CD4-positive, alpha-beta T cell (primary cell): ENCODE measurements at regions not wholly inside any gene's neighbourhood (a gene's known extent, or its start where the extent isn't known, plus 50 kb on each side); places are given as distances from the start of the nearest gene placed in this dataset.

ENCODE experiments used
- ATAC-seq: fragments of 200-7000 bp; cut with Tn5 transposase; one replicate; pipeline ENCODE4 v1.10.0; 2022; ENCODE audit warnings: mild to moderate bottlenecking; ENCODE audit not compliant: poor library complexity
- CTCF ChIA-PET: fragments of 350-600 bp; sonication (Branson Sonifier 250); formaldehyde crosslinking; loops from one replicate; lab custom pipeline; 2021; ENCODE audit warnings: antibody characterized with exemption, inconsistent platforms; lab: Charles Lee
- POLR2A ChIA-PET: fragments of 350-600 bp; sonication (Branson Sonifier 250); formaldehyde crosslinking; loops from one replicate; lab custom pipeline; 2021; ENCODE audit warnings: antibody characterized with exemption, inconsistent platforms; lab: Charles Lee
- DNase-seq, 14 experiments: peaks; one replicate each; pipeline ENCODE4 v3.0.0-alpha.2; 2013 to 2020; ENCODE audit warnings: mixed read lengths in 2 of 14
- H3K27ac ChIP-seq, 2 donors: one replicate each; pipeline versions ENCODE4 v1.5.1 to v1.7.0; 2013; ENCODE audit warnings: low read length in 2 of 2, low read depth in 1 of 2, mild to moderate bottlenecking in 1 of 2
- H3K27me3 ChIP-seq, 2 experiments: 1 replicate in 1 of 2; 2 replicates in 1 of 2; pipeline versions ENCODE4 v1.6.1 to v1.7.0; 2013; ENCODE audit warnings: low read length in 2 of 2, control low read depth in 1 of 2, mild to moderate bottlenecking in 1 of 2, moderate library complexity in 1 of 2; ENCODE audit not compliant: insufficient read depth in 2 of 2, control insufficient read depth in 1 of 2
- H3K36me3 ChIP-seq: one replicate; pipeline ENCODE4 v1.6.1; 2013; ENCODE audit warnings: low read length, control low read depth; ENCODE audit not compliant: insufficient read depth
- H3K4me1 ChIP-seq: one replicate; pipeline ENCODE4 v1.6.1; 2013; ENCODE audit warnings: low read length, control low read depth; ENCODE audit not compliant: insufficient read depth
- H3K4me3 ChIP-seq: one replicate; pipeline ENCODE4 v1.5.1; 2013; ENCODE audit warnings: mild to moderate bottlenecking, low read length, moderate library complexity
- H3K9me3 ChIP-seq, 2 experiments: 1 replicate in 1 of 2; 2 replicates in 1 of 2; pipeline versions ENCODE4 v1.6.1 to v1.7.0; 2013; ENCODE audit warnings: low read length in 2 of 2, mild to moderate bottlenecking in 2 of 2, control low read depth in 1 of 2, moderate library complexity in 1 of 2; ENCODE audit not compliant: control insufficient read depth in 1 of 2, insufficient read depth in 1 of 2
- H3K27ac Mint-ChIP-seq: one replicate; pipeline ENCODE4 v1.8.0; 2020; ENCODE audit warnings: mixed read lengths
- H3K27me3 Mint-ChIP-seq: one replicate; pipeline ENCODE4 v1.8.0; 2021; ENCODE audit warnings: mixed read lengths
- H3K36me3 Mint-ChIP-seq: one replicate; pipeline ENCODE4 v1.8.0; 2021; ENCODE audit warnings: low read depth, mixed read lengths
- H3K4me1 Mint-ChIP-seq: one replicate; pipeline ENCODE4 v1.8.0; 2021; ENCODE audit warnings: low read depth, mixed read lengths
- H3K4me3 Mint-ChIP-seq: one replicate; pipeline ENCODE4 v1.8.0; 2020; ENCODE audit warnings: mild to moderate bottlenecking, mixed read lengths
- H3K9me3 Mint-ChIP-seq: one replicate; pipeline ENCODE4 v1.8.0; 2020; ENCODE audit warnings: mixed read lengths
- CTCF ChIP-seq: fragments of 200-600 bp; IDR thresholded peaks from one replicate; pipeline ENCODE4 v1.8.0; 2022; ENCODE audit warnings: antibody characterized with exemption, mild to moderate bottlenecking
- intact Hi-C, 2 experiments: fragments of 100-400 bp; cut with DNase I in 1 of 2; cut with micrococcal nuclease in 1 of 2; formaldehyde crosslinking; loops; one replicate each; pipeline versions ENCODE4 v1.15.1 to v1.9.0; 2023 to 2025; cut with DNase I, micrococcal nuclease

DNA sequence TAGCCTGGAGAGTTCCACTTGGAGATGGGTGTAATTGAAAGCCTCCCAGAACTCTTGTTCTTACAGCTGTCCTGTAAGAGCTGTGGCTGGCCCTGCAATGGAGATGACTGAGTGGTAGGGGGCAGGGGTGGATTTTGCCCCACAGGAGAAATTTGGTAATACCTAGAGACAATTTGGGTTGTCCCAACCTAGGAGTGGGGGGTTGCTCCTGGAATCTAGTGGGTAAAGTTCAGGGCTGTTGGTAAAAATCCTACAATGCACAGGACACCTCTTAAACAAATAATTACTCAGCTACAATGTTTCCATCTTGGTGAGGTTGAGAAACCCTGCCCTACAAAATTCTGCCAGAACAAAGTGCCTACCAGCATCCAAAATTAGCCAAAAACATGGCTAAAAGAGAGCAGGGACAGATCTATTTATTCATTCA, 181.1 kb upstream of the SH3BP4 start:
- no peak for TF ChIP-seq CTCF
- ATAC-seq (no peak), DNase-seq (no peak)
- H3K27me3 Mint-ChIP-seq, result peaks cover 33% of the 10 kb centered on the region
- no peaks in the 10 kb centered on the region for H3K9me3 ChIP-seq
- no peak overlapping the region for H3K4me3 ChIP-seq
- H3K27ac ChIP-seq, result no peak overlapping the region
- H3K4me1 ChIP-seq, result no peaks in the 10 kb centered on the region
- H3K27ac Mint-ChIP-seq, result no peak overlapping the region
- no peaks in the 10 kb centered on the region for H3K4me1 Mint-ChIP-seq
- H3K27me3 ChIP-seq, result peaks cover 0 to 8% of the 10 kb centered on the region in 2 experiments
- POLR2A ChIA-PET, result no interaction called here
- intact Hi-C loops, result no loop called here
- CTCF ChIA-PET, result no interaction called here
- H3K36me3 Mint-ChIP-seq, result no peaks in the 10 kb centered on the region
- no peak overlapping the region for H3K4me3 Mint-ChIP-seq
- H3K9me3 Mint-ChIP-seq, result no peaks in the 10 kb centered on the region
- H3K36me3 ChIP-seq, result no peaks in the 10 kb centered on the region

DNA sequence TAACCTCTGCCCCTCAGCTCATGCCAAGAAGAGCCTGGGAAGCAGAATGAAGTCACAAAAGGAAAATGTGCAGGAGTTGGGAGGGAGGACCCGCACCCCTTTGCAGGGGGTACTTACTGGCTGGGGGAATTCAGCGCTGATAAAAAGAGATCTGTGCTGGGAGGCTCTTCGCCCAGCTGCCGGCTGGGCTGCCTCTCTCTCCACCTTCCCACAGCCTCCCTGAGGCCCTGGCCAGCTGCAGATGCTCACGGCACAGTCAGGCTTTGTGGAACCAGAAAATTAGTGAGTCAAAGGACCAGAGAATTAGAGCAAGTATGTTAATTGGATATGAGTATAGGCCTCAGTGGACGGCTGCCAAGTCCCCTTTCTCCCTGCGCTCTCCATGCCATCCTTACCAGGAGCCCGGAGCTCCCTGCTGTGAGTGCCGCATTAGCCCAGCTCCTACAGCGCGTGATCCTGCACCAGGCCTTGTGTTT, 181.7 kb upstream of the SH3BP4 start:
- intact Hi-C loops, result no loop called here
- H3K27ac Mint-ChIP-seq, result no peak overlapping the region
- Histone ChIP-seq H3K4me1 (no peaks in the 10 kb centered on the region), H3K27me3 (peaks cover 0 to 8% of the 10 kb centered on the region in 2 experiments), H3K9me3 (peaks cover 0 to 2% of the 10 kb centered on the region in 2 experiments), H3K36me3 (no peaks in the 10 kb centered on the region), H3K4me3 (no peak overlapping the region), H3K27ac (no peak overlapping the region)
- H3K27me3 Mint-ChIP-seq, result peaks cover 32% of the 10 kb centered on the region
- no peak overlapping the region for H3K4me3 Mint-ChIP-seq
- no peaks in the 10 kb centered on the region for H3K36me3 Mint-ChIP-seq
- no peak for TF ChIP-seq CTCF
- POLR2A ChIA-PET, result no interaction called here
- no peak for DNase-seq
- no peaks in the 10 kb centered on the region for H3K9me3 Mint-ChIP-seq
- H3K4me1 Mint-ChIP-seq, result no peaks in the 10 kb centered on the region
- CTCF ChIA-PET, result no interaction called here
- ATAC-seq, result no peak

DNA sequence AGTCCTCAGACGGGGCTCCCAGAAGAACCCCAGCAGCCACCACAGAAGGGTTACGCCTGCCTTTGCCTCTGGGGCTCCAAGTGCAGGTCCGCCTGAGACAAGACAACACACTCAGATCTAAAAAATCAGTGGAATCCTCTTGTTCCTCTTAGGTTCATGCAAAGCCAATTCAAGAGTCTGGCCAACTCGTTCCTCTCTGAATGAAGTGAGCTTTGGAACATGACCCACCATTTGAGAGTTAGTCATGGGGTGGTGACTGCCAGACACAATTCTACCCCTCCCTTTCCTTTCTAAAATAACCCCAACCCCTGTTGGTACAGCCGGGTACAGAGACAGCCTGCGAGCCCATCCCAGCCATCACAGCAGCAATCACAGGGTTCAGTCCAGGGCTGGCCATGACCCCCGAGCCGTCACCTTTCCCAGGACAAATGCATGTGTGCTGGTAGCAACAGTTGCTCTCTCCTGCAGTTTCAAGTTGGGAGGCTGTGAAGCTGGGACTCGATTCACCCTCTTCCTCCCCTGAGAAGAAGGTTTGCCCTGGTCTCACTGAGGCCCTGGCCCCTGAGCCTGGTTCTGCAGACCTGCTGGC, 183.1 kb upstream of the SH3BP4 start:
- ChIA-PET CTCF (no interaction called here), POLR2A (no interaction called here)
- H3K4me1 Mint-ChIP-seq, result no peaks in the 10 kb centered on the region

More for the DNA sequence above, 183.1 kb upstream of the SH3BP4 start:
- Mint-ChIP-seq H3K27ac (no peak overlapping the region), H3K27me3 (peaks cover 25% of the 10 kb centered on the region), H3K4me3 (no peak overlapping the region), H3K36me3 (no peaks in the 10 kb centered on the region), H3K9me3 (no peaks in the 10 kb centered on the region)
- Histone ChIP-seq H3K4me1 (no peaks in the 10 kb centered on the region), H3K4me3 (no peak overlapping the region), H3K9me3 (peaks cover 0 to 7% of the 10 kb centered on the region in 2 experiments), H3K27ac (no peak overlapping the region), H3K27me3 (peaks cover 0 to 8% of the 10 kb centered on the region in 2 experiments), H3K36me3 (no peaks in the 10 kb centered on the region)
- no peak for DNase-seq
- ATAC-seq, result no peak
- intact Hi-C loops, result no loop called here
- TF ChIP-seq CTCF, result no peak
